ENCODE measurements at regions not wholly inside any gene's neighbourhood (a gene's known extent, or its start where the extent isn't known, plus 50 kb on each side); places are given as distances from the start of the nearest gene placed in this dataset.

DNA sequence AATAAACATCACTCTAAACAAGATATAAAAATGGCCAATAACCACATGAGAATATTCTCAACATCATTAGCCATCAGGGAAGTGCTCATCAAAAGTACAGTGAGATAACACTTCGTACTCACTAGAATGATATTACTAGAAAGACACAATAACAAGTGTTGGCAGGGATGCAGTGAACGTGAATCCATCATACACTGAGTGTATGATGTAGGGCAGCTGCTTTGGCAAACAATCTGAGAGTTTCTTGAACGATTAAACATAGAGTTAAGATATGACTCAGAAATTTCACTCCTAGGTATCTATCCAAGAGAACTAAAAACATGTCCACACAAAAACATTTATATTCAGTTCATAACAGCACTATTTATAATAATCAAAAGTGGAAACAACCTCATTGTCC is 368.9 kb downstream of the PID1 start:
- no peaks in the 10 kb centered on the region for H3K4me1 ChIP-seq (ENCODE audit: control insufficient read depth, insufficient read depth, low read length)
- DNase-seq (ENCODE audit: low read depth): no peak
- H3K36me3 ChIP-seq (ENCODE audit: control insufficient read depth, insufficient read depth, low read length, severe bottlenecking): no peaks in the 10 kb centered on the region
- no peak overlapping the region for H3K9ac ChIP-seq (ENCODE audit: low read length)
- H3K9me3 ChIP-seq (ENCODE audit: control insufficient read depth, low read length): no peaks in the 10 kb centered on the region
- H3K27me3 ChIP-seq (replicated peaks; ENCODE audit: control insufficient read depth, insufficient read depth, low read length): no peaks in the 10 kb centered on the region
- H3K4me3 ChIP-seq (ENCODE audit: low read length): no peak overlapping the region

DNA sequence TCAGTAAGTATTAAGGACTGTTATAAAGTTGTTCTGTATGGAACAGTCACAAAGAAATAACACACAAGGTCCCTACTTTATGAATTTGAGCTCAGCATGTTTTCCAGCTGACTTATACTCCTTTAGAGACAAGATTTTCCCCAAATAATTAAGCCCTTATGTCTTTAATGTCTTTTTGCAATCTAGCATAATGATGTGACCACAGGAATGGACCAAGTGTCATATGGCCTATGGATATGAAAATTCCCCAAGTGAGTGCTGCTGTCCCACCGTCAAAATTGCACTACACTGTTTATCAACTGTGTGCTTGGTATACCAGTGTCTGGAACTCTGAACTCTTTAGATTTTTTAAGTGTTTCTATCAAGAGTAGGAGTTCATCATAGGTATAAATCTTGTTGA is 369.6 kb downstream of the PID1 start:
- no peaks in the 10 kb centered on the region for H3K9me3 ChIP-seq (ENCODE audit: control insufficient read depth, low read length)
- no peaks in the 10 kb centered on the region for H3K27me3 ChIP-seq (replicated peaks; ENCODE audit: control insufficient read depth, insufficient read depth, low read length)
- no peak overlapping the region for H3K9ac ChIP-seq (ENCODE audit: low read length)
- no peaks in the 10 kb centered on the region for H3K36me3 ChIP-seq (ENCODE audit: control insufficient read depth, insufficient read depth, low read length, severe bottlenecking)
- DNase-seq (ENCODE audit: low read depth): no peak
- H3K4me1 ChIP-seq (ENCODE audit: control insufficient read depth, insufficient read depth, low read length): no peaks in the 10 kb centered on the region
- no peak overlapping the region for H3K4me3 ChIP-seq (ENCODE audit: low read length)

DNA sequence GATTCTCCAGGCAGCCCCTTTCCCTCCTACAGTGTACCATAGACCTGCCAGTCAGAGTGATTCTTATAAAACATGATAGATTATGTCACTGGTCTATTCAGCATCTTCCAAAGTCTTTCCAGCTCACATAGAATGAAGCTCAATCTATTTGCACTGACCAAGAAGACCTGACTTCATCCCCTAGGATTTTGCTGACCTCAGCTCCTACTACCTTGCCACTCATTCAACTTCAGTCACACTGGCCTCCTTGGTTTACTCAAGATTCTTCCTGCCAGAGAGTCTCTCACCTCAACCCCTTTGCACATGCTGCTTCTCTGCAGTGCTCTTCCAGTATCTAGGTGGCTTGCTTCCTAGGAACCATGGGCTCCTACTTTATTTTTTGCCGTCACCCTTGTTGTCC is 392.9 kb downstream of the PID1 start:
- Histone ChIP-seq H3K36me3 (ENCODE audit: control insufficient read depth, insufficient read depth, low read length, severe bottlenecking) (no peaks in the 10 kb centered on the region), H3K9ac (ENCODE audit: low read length) (no peak overlapping the region), H3K4me1 (ENCODE audit: control insufficient read depth, insufficient read depth, low read length) (no peaks in the 10 kb centered on the region), H3K27me3 (replicated peaks; ENCODE audit: control insufficient read depth, insufficient read depth, low read length) (no peaks in the 10 kb centered on the region), H3K4me3 (ENCODE audit: low read length) (no peak overlapping the region), H3K9me3 (ENCODE audit: control insufficient read depth, low read length) (peaks cover 4% of the 10 kb centered on the region)
- no peak for DNase-seq (ENCODE audit: low read depth)

DNA sequence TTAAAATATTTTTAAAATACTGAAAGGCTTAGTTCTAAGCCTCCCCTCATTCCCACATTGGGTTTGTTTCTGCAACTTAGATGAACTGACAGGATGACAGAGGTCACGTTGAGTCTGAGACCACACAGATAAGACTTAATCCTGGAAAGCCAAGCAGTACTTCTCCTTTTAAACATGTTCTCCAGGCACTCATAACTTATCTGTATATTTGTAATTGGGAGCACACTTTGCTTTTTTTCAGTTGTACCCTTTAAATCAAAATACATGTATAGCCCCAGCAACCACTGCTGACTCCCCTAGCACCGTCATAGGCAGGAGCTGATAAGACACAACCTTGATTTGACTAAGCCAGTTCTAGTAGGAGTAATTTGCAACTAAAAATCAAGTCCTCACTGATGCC is 394.8 kb downstream of the PID1 start:
- peaks cover 12% of the 10 kb centered on the region for H3K9me3 ChIP-seq (ENCODE audit: control insufficient read depth, low read length)
- no peak overlapping the region for H3K4me3 ChIP-seq (ENCODE audit: low read length)
- no peaks in the 10 kb centered on the region for H3K36me3 ChIP-seq (ENCODE audit: control insufficient read depth, insufficient read depth, low read length, severe bottlenecking)
- no peak for DNase-seq (ENCODE audit: low read depth)
- H3K27me3 ChIP-seq (replicated peaks; ENCODE audit: control insufficient read depth, insufficient read depth, low read length): no peaks in the 10 kb centered on the region
- H3K4me1 ChIP-seq (ENCODE audit: control insufficient read depth, insufficient read depth, low read length): no peaks in the 10 kb centered on the region
- no peak overlapping the region for H3K9ac ChIP-seq (ENCODE audit: low read length)

DNA sequence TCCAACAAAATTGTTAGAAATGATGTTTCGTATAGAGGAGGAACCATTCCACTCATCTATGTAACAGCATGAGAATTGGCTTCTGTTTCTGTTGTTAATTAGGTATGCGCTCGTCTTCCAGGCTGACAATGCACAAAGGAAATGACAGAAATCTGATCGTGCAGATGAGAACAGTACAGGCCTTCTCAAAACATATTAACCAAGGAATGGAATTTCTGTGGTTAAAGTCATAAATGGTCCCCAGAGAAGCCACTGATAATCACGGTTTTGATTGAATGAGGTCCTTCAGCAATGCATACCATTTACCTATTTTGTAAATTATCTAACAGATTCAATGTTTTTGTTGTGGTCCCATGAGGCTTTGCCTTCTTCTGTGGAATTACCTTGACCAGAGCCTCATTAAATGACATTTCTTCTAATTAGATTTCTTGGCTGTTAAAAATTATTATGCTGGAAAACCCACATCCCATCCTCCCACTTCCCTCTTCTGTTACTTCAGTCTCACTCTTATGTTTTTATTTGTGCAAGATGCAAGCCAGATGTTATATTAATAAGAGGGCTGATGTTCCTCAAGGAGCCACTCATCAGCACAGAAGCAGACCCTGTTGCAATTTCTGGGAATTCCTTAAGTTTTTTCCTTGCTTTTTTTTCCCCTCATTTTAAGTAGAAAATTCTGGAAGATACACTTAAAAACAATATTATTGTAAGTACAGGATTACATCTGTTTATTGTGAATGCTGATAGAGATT is 395.8 kb downstream of the PID1 start:
- H3K9ac ChIP-seq (ENCODE audit: low read length): no peak overlapping the region
- no peak overlapping the region for H3K4me3 ChIP-seq (ENCODE audit: low read length)
- no peaks in the 10 kb centered on the region for H3K4me1 ChIP-seq (ENCODE audit: control insufficient read depth, insufficient read depth, low read length)
- DNase-seq (ENCODE audit: low read depth): peak; percentile 38
- no peaks in the 10 kb centered on the region for H3K36me3 ChIP-seq (ENCODE audit: control insufficient read depth, insufficient read depth, low read length, severe bottlenecking)
- H3K27me3 ChIP-seq (replicated peaks; ENCODE audit: control insufficient read depth, insufficient read depth, low read length): no peaks in the 10 kb centered on the region
- H3K9me3 ChIP-seq (ENCODE audit: control insufficient read depth, low read length): peaks cover 12% of the 10 kb centered on the region

DNA sequence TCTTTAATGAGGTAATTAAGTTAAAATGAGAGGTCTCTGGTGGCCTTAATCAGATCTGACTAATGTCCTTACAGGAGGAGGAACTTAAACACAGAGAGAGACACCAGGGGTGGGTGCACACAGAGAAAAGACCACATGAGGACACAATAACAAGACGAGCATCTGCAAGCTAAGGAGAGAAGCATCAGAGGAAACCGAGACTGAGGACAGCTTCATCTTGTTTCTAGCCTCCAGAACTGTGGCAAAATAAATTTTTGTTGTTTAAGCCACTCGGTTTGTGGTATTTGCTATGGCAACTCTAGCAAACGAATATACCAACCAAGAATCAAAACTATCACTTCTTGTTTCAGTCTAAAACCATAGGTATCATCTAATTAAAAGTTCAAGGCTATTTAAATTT is 400.1 kb downstream of the PID1 start:
- H3K27me3 ChIP-seq (replicated peaks; ENCODE audit: control insufficient read depth, insufficient read depth, low read length): no peaks in the 10 kb centered on the region
- H3K9me3 ChIP-seq (ENCODE audit: control insufficient read depth, low read length): peaks cover 8% of the 10 kb centered on the region
- peaks cover 3% of the 10 kb centered on the region for H3K4me1 ChIP-seq (ENCODE audit: control insufficient read depth, insufficient read depth, low read length)
- DNase-seq (ENCODE audit: low read depth): no peak
- no peak overlapping the region for H3K4me3 ChIP-seq (ENCODE audit: low read length)
- no peaks in the 10 kb centered on the region for H3K36me3 ChIP-seq (ENCODE audit: control insufficient read depth, insufficient read depth, low read length, severe bottlenecking)
- no peak overlapping the region for H3K9ac ChIP-seq (ENCODE audit: low read length)

DNA sequence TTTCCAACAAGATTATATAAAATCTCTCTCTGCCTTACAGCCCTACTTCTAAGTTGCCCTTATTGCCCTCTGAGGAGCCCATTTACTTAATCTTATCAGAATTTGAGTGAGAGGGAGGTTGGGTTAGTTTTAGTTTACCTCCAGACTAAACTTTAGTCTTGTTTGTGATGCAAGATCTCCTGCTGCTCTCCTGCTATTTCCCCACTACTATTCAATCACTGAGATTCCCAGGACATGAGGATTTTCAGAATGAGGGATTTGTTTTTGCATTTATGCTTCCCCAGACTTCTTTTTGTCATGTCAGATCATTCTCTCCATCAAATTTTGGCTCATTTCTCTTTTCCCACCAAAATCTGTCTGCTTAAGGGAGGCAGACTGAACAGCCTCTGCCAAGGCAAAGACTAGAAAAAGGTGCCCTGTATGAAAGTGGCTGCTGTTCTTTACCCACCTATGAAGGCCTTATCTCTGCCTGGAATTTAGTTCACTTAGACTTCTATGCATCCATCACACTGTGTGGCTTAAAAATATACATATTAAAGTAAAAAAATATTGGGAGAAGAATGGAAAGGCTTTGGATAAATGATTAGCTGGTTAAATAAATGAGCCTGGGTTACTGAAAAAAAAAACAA is 401.3 kb downstream of the PID1 start:
- no peaks in the 10 kb centered on the region for H3K27me3 ChIP-seq (replicated peaks; ENCODE audit: control insufficient read depth, insufficient read depth, low read length)
- no peaks in the 10 kb centered on the region for H3K36me3 ChIP-seq (ENCODE audit: control insufficient read depth, insufficient read depth, low read length, severe bottlenecking)
- H3K4me3 ChIP-seq (ENCODE audit: low read length): no peak overlapping the region
- H3K9me3 ChIP-seq (ENCODE audit: control insufficient read depth, low read length): peaks cover 8% of the 10 kb centered on the region
- peaks cover 3% of the 10 kb centered on the region for H3K4me1 ChIP-seq (ENCODE audit: control insufficient read depth, insufficient read depth, low read length)
- DNase-seq (ENCODE audit: low read depth): peak; percentile 42
- H3K9ac ChIP-seq (ENCODE audit: low read length): no peak overlapping the region

DNA sequence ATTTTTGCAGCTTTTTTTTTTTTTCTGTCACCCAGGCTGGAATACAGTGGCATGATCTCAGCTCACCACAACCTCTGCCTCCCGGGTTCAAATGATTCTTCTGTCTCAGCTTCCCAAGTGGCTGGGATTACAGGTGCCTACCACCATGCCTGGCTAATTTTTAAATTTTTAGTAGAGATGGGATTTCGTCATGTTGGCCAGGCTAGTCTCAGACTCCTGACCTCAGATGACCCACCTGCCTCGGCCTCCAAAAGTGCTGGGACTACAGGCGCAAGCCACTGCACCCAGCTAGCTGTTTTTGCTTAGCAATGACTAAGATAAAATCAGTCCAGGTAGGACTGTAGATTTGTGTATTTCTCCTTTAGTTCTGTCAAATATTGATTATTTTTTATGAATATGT is 403.7 kb downstream of the PID1 start:
- H3K27me3 ChIP-seq (replicated peaks; ENCODE audit: control insufficient read depth, insufficient read depth, low read length): no peaks in the 10 kb centered on the region
- H3K4me1 ChIP-seq (ENCODE audit: control insufficient read depth, insufficient read depth, low read length): peaks cover 3% of the 10 kb centered on the region
- H3K4me3 ChIP-seq (ENCODE audit: low read length): no peak overlapping the region
- H3K9me3 ChIP-seq (ENCODE audit: control insufficient read depth, low read length): peaks cover 1% of the 10 kb centered on the region
- no peak overlapping the region for H3K9ac ChIP-seq (ENCODE audit: low read length)
- no peak for DNase-seq (ENCODE audit: low read depth)
- H3K36me3 ChIP-seq (ENCODE audit: control insufficient read depth, insufficient read depth, low read length, severe bottlenecking): no peaks in the 10 kb centered on the region

DNA sequence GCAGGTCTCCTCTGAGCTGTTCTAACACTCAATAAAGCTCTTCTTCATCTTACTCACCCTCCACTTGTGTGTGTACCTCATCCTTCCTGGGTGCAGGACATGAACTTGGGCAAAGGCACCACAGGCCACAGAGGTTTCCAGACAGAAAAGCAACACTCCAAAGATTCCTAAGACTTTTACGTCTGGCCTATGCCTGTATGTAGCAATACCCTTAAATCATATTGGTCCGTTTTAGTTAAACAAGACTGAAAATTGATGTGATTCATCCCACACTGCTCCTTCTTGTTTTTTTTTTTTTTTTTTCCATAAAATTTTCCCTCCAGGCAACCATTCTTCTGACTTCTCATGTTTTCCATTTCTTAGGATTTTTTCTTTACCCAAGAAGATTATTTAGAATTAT is 404.3 kb downstream of the PID1 start:
- H3K9me3 ChIP-seq (ENCODE audit: control insufficient read depth, low read length): no peaks in the 10 kb centered on the region
- no peaks in the 10 kb centered on the region for H3K36me3 ChIP-seq (ENCODE audit: control insufficient read depth, insufficient read depth, low read length, severe bottlenecking)
- H3K27me3 ChIP-seq (replicated peaks; ENCODE audit: control insufficient read depth, insufficient read depth, low read length): no peaks in the 10 kb centered on the region
- peaks cover 3% of the 10 kb centered on the region for H3K4me1 ChIP-seq (ENCODE audit: control insufficient read depth, insufficient read depth, low read length)
- no peak overlapping the region for H3K9ac ChIP-seq (ENCODE audit: low read length)
- no peak overlapping the region for H3K4me3 ChIP-seq (ENCODE audit: low read length)
- peak; percentile 74 for DNase-seq (ENCODE audit: low read depth)

DNA sequence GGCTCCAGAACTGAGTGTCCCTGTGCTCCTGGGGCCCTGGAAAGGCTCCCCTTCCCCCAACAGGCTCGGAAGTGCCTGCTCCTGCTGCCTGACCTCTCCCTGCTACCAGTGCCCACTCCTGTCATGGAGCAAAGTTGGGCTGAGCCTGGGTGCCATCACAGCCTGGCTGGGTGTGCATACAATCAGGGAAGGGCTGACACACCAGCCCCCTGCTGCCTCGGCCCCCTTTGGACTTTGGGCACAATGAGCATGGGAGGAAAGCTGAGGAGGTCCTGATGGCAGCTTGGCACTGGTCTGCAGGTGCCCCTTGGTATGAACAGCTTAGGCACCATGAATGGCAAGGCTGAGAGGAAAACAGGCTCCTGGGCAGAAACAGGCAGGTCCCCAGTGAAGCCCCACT is 405.0 kb downstream of the PID1 start:
- no peaks in the 10 kb centered on the region for H3K36me3 ChIP-seq (ENCODE audit: control insufficient read depth, insufficient read depth, low read length, severe bottlenecking)
- DNase-seq (ENCODE audit: low read depth): no peak
- H3K27me3 ChIP-seq (replicated peaks; ENCODE audit: control insufficient read depth, insufficient read depth, low read length): no peaks in the 10 kb centered on the region
- H3K9ac ChIP-seq (ENCODE audit: low read length): no peak overlapping the region
- peaks cover 3% of the 10 kb centered on the region for H3K4me1 ChIP-seq (ENCODE audit: control insufficient read depth, insufficient read depth, low read length)
- no peaks in the 10 kb centered on the region for H3K9me3 ChIP-seq (ENCODE audit: control insufficient read depth, low read length)
- no peak overlapping the region for H3K4me3 ChIP-seq (ENCODE audit: low read length)

DNA sequence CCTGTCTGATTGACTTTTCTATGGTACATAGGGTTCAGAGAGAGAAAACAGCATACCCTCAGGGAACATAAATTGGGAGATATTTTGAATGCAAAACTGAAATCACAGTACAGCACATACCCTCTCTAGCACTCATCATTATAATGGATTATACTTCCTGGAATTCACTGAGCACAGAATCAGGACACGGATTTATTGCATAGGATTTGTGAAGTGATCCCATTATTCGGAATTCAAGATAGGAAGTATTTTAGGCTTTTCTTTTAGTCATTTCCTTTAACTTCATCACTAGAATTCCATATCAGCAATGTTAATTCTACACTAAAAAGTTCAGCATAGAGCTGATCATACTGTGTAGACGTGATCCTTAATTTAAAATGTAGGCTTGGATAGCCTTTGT is 407.0 kb downstream of the PID1 start:
- DNase-seq (ENCODE audit: low read depth): no peak

More for the DNA sequence above, 407.0 kb downstream of the PID1 start:
- no peaks in the 10 kb centered on the region for H3K9me3 ChIP-seq (ENCODE audit: control insufficient read depth, low read length)
- H3K27me3 ChIP-seq (replicated peaks; ENCODE audit: control insufficient read depth, insufficient read depth, low read length): no peaks in the 10 kb centered on the region
- no peak overlapping the region for H3K9ac ChIP-seq (ENCODE audit: low read length)
- H3K4me3 ChIP-seq (ENCODE audit: low read length): no peak overlapping the region
- no peaks in the 10 kb centered on the region for H3K36me3 ChIP-seq (ENCODE audit: control insufficient read depth, insufficient read depth, low read length, severe bottlenecking)
- peaks cover 8% of the 10 kb centered on the region for H3K4me1 ChIP-seq (ENCODE audit: control insufficient read depth, insufficient read depth, low read length)
